GM12865 (cell line): ENCODE measurements at regions not wholly inside any gene's neighbourhood (a gene's known extent, or its start where the extent isn't known, plus 50 kb on each side); places are given as distances from the start of the nearest gene placed in this dataset.
"Not testable (repeated sequence)": the region's sequence is repeated elsewhere in the genome, so short reads cannot be mapped to it uniquely, and the experiment has no call there.

ENCODE experiments used
- DNase-seq: peaks from one replicate; pipeline ENCODE4 v3.0.0; 2010; ENCODE audit warnings: low read depth
- H3K4me3 ChIP-seq: 2 replicates; pipeline ENCODE4 v1.5.1; 2011; ENCODE audit warnings: mild to moderate bottlenecking, low read depth, low read length, control low read depth
- TF ChIP-seq, protein P1 (sequence below): IDR thresholded peaks from 2 replicates; pipeline ENCODE4 v1.5.1; 2011; ENCODE audit warnings: low read length, control low read depth, low read depth, inconsistent platforms; ENCODE audit not compliant: insufficient read depth; ENCODE audit errors: missing control alignments

DNA sequence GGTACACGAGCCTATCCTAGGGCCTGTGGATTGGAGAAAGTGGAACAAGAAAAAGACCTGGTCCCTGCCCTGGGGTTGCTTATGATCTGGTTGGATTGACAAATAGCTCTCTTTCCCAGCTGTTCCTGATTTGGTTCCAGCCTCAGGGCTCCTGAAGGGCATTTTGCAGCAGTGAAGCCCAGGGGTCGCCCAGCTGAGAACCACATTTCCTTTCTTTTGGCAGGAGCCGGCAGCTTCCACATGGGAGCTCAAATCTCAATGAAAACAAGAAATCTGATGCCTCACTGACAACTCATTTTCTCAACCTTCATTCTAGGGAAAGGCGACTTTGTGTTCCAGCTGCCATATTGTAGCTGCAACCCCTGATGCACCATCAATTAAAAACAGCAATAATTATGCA, 140.6 kb upstream of the CADM1 start:
- DNase-seq, result no peak
- TF ChIP-seq, protein P1, sequence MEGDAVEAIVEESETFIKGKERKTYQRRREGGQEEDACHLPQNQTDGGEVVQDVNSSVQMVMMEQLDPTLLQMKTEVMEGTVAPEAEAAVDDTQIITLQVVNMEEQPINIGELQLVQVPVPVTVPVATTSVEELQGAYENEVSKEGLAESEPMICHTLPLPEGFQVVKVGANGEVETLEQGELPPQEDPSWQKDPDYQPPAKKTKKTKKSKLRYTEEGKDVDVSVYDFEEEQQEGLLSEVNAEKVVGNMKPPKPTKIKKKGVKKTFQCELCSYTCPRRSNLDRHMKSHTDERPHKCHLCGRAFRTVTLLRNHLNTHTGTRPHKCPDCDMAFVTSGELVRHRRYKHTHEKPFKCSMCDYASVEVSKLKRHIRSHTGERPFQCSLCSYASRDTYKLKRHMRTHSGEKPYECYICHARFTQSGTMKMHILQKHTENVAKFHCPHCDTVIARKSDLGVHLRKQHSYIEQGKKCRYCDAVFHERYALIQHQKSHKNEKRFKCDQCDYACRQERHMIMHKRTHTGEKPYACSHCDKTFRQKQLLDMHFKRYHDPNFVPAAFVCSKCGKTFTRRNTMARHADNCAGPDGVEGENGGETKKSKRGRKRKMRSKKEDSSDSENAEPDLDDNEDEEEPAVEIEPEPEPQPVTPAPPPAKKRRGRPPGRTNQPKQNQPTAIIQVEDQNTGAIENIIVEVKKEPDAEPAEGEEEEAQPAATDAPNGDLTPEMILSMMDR, result no peak
- no peak overlapping the region for H3K4me3 ChIP-seq

DNA sequence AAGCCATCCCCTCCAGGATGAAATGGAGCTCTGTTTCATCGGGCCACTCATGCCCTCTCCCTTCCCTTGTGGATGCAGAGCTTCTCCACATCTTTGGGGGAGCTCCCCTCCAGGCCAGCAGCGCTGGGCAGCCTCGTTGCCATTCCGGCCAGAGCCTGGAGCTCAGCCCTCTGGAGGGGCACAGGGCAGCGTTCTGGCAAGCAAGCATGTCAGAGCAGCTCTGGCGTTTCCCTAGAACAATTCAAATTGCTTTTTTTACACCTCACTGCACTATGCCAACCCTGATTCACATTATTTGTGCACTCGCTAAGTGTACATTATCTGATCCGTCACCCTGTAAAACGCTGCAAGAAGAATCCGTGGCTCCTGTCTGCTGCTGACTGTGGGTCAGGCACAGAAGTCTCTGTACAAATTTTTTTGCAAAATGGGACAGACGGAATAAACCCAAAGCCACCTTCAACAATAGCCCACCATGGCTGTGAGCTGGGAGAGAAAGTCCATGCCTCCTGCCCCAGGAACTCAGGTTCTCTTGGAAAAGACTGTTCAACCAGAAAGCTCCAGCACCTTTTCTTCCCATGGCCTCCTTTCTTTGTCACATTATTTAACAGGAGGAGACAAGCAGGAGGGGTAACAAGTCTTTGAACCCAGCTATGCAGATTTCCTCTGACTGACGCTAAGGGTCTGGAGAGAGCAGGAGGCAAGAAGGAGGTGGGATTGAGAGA, 139.5 kb upstream of the CADM1 start:
- TF ChIP-seq, protein P1, result no peak
- H3K4me3 ChIP-seq, result no peak overlapping the region
- DNase-seq, result no peak

DNA sequence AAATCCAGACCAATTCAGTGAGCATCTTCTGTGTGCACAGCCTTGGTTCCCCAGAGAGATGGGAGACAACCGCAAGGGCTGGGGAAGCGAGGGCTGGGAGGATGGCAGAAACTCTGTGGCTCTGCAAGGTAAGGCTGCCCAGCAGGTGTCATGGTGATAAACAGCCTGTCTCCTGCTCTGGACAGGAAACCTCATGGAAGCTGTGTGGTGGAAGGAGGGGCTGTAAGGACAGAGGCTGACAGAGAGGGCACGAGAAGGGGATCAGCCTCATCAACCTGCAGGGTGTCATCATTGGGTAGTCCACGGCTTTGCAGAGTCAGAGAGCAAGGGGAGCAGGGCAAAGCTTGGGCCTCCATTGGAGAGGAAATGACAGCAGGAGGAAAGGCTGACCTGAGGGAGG, 138.4 kb upstream of the CADM1 start:
- H3K4me3 ChIP-seq, result no peak overlapping the region
- TF ChIP-seq, protein P1, result no peak
- DNase-seq, result no peak

DNA sequence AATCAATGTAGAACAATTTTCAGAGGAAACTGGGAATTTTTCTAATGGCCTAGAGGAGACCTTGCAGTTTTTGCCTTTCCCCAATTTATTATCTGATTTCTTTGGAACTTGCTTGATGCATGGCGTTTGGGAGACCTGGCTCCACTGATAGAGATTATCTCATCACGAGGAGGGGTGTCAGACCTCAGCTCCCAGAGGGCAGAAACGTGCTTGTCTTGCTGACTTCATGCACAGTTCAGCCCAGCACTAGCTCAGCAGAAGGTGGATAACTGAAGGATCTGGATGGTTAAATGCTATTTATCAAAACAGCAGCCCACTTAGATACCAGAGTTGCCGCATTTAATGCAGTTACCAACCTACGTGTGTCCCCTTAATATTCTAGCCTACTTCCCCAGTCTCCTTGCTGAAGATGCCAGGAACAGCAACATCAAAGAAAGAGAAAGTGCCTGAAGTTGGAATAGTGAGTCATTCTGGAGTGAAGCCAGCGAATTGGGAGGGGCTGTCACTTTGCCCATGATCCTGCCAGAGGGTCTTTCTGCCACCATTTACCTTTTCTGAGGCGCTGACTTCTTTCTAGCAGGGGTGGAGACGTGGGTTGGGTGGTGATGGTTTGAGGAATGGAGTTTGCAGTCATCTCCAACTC, 133.5 kb upstream of the CADM1 start:
- no peak overlapping the region for H3K4me3 ChIP-seq

DNA sequence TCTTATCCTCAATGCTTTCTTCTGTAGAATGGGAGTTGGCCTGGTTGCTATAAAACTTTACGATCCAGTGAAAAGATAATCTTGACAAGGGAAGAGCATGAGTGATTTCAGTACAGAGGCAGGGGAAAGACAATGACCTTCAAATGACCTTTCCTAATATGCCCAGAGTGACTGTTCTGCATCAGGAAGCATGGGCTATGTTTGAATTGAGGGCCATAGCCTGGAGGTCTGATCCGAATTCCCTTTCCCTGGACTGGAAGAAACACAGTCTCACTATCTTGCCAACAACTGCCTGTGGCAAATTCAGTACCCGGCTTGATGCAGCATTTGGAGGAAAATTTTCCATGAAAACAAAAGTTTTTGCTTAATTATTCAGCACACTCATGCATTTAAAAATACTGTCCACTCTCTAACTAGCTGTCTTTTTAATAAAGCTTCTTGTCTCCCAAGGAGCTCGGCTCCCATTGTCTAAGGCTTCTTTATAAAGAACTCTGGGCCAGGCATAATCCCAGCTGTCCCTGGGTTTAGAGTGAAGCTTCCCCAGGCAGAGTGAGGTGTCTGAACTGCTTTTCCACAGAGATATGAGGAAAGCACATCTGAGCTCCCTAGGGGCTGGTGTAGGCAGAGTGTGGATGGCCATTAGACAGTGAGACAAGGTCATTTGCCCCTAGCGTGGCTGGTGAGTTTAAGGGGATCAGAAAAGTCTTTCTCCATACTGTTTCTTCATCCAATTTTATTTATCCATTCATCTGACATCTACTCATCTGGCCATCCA, 132.7 kb upstream of the CADM1 start:
- no peak overlapping the region for H3K4me3 ChIP-seq
- TF ChIP-seq, protein P1, result no peak
- DNase-seq, result no peak

More for the DNA sequence above, 133.5 kb upstream of the CADM1 start:
- DNase-seq, result no peak
- TF ChIP-seq, protein P1, result no peak

DNA sequence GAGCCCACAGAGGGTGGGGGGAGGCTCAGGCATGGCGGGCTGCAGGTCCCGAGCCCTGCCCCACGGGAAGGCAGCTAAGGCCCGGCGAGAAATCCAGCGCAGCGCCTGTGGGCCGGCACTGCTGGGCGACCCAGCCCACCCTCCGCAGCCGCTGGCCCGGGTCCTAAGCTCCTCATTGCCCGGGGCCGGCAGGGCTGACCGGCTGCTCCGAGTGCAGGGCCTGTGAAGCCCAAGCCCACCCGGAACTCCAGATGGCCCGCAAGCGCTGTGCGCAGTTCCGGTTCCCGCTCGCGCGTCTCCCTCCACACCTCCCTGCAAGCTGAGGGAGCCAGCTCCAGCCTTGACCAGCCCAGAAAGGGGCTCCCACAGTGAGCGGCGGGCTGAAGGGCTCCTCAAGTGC, 129.8 kb upstream of the CADM1 start:
- not testable (repeated sequence) for DNase-seq

DNA sequence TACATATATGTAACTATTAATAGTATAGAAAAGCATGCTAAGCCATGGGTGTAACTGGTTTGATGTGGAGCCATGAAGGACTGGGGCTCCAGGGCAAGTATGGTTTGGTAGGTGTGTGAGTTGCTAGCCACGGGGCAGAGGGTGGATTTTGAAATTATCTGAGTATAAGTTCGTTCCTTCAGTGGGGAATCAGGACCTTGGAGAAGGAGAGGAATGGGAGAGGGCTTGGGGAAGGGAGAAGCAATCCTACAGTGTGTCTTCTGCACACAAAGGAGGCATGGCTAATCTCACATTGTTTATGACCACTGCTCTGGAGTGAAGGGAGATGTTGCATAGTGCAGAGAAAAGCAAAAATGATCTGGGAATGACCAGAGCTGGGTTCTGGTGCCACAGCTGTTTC, 127.8 kb upstream of the CADM1 start:
- H3K4me3 ChIP-seq, result no peak overlapping the region
- no peak for DNase-seq
- TF ChIP-seq, protein P1, result no peak

More for the DNA sequence above, 129.8 kb upstream of the CADM1 start:
- H3K4me3 ChIP-seq, result not testable (repeated sequence)
